OCI-LY1 (cell line): ENCODE measurements at regions not wholly inside any gene's neighbourhood (a gene's known extent, or its start where the extent isn't known, plus 50 kb on each side); places are given as distances from the start of the nearest gene placed in this dataset.

Experiments used
- CTCF ChIP-seq: fragments of 200-600 bp; sonication (generic), shearing (Covaris generic); IDR thresholded peaks from 2 replicates; pipeline ENCODE4 v1.5.1; 2017; ENCODE audit warnings: mild to moderate bottlenecking, antibody characterized with exemption, low read length, moderate library complexity, mixed read lengths
- EZH2 ChIP-seq: fragments of 200-600 bp; sonication (generic), shearing (Covaris generic); IDR thresholded peaks from 2 replicates; pipeline ENCODE4 v1.8.0; 2017; ENCODE audit warnings: borderline replicate concordance, mixed run types, mild to moderate bottlenecking, antibody characterized with exemption, low read length, moderate library complexity, mixed read lengths

GRCh38 chr2:181158427-181158826 is 178.0 kb downstream of the UBE2E3 start:
- TF ChIP-seq CTCF (no peak), EZH2 (no peak)
